ENCODE measurements at regions not wholly inside any gene's neighbourhood (a gene's known extent, or its start where the extent isn't known, plus 50 kb on each side); places are given as distances from the start of the nearest gene placed in this dataset.
"Not testable (repeated sequence)": the region's sequence is repeated elsewhere in the genome, so short reads cannot be mapped to it uniquely, and the experiment has no call there.

DNA sequence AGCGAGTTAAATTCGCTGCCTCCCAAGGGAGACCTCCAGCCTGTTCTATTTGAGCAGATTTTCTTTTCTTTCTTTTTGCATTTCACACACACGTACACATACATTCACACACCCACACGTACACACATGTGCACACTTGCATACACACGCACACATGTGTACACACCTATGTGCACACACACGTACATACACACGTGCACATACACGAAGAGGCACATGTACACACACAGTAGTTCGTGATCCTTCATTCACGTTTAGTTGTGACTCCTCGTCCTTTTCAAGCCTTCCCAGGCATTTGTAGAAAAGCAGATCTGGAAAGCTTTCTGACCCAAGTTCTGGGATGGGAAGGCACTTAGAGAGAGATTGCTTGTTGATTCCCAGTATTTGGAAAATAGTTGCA, 290.8 kb upstream of the COBL start:
- TF ChIP-seq POLR2A (IDR thresholded peaks at IDR 0.05), result no peak
- TF ChIP-seq, protein P1, sequence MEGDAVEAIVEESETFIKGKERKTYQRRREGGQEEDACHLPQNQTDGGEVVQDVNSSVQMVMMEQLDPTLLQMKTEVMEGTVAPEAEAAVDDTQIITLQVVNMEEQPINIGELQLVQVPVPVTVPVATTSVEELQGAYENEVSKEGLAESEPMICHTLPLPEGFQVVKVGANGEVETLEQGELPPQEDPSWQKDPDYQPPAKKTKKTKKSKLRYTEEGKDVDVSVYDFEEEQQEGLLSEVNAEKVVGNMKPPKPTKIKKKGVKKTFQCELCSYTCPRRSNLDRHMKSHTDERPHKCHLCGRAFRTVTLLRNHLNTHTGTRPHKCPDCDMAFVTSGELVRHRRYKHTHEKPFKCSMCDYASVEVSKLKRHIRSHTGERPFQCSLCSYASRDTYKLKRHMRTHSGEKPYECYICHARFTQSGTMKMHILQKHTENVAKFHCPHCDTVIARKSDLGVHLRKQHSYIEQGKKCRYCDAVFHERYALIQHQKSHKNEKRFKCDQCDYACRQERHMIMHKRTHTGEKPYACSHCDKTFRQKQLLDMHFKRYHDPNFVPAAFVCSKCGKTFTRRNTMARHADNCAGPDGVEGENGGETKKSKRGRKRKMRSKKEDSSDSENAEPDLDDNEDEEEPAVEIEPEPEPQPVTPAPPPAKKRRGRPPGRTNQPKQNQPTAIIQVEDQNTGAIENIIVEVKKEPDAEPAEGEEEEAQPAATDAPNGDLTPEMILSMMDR (IDR thresholded peaks at IDR 0.05), result no peak
- ATAC-seq, result no peak
- no peaks in the 10 kb centered on the region for H3K27me3 ChIP-seq
- DNase-seq, result no peak
- no peak overlapping the region for H3K27ac ChIP-seq
- H3K9me3 ChIP-seq, result no peaks in the 10 kb centered on the region
- intact Hi-C loops (cut with DNase I), result no loop called here
- WGBS, 2 donors, result 56 to 59% methylated on average over 11 of the region's 11 CpGs
- H3K4me3 ChIP-seq, result no peak overlapping the region
- no peaks in the 10 kb centered on the region for H3K4me1 ChIP-seq
- no peaks in the 10 kb centered on the region for H3K36me3 ChIP-seq (replicated peaks in 1 of 2; ENCODE audit: insufficient read depth in 1 of 2, low read depth in 2 of 2)

DNA sequence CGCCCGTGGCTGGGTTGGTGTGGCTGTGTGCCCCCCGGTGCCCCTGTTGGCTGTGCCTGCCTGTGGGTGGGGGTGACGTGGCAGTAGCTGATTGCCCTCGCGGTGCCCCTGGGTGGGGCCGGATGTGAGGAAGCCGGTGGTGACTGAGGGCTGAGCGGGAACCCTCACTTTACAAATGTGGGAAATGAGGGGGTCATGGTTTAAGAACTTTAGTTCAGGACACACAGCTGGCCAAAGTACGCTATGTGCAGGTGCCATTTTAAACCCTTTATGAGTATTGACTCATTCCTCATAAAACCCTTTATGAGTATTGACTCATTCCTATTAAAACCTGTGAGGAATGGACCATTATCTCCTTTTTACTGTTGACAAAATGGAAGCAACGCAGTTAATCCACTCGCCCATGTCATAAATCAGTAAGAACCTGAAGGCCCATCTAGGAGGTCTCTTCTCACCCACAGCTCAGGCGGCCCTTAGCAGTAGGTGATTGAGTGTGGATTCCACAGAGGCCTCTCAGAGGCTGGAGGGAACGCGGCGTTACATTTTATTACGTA, 290.1 kb upstream of the COBL start:
- 64 to 68% methylated on average over 17 of the region's 17 CpGs for WGBS, 2 donors
- H3K27ac ChIP-seq, result no peak overlapping the region
- H3K36me3 ChIP-seq (replicated peaks in 1 of 2; ENCODE audit: insufficient read depth in 1 of 2, low read depth in 2 of 2), result no peaks in the 10 kb centered on the region
- DNase-seq (no peak), ATAC-seq (no peak)
- intact Hi-C loops (cut with DNase I), result no loop called here
- H3K4me1 ChIP-seq, result no peaks in the 10 kb centered on the region
- TF ChIP-seq, protein P1 (IDR thresholded peaks at IDR 0.05), result no peak
- TF ChIP-seq POLR2A (IDR thresholded peaks at IDR 0.05), result no peak
- H3K9me3 ChIP-seq, result no peaks in the 10 kb centered on the region
- H3K27me3 ChIP-seq, result no peaks in the 10 kb centered on the region
- H3K4me3 ChIP-seq, result no peak overlapping the region

DNA sequence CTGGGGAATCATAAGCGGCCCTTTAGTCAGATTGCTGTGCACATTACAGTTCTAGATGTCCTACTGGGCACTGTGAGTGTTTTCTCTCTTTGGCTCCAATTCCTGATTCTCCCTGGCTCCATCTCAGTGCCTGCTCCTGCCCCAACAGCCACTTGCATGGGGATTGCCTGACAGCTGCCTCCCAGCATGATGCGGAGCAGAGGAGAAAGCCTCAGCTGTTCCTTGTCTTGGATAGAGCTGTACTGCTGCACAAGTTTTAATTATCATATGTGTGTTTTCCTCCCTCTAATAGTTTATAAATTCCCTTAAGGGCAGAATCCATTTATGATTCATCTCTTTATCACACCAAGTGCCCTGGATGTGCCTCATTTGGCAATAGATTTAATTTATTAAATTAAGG, 285.8 kb upstream of the COBL start:
- Histone ChIP-seq H3K4me1 (no peaks in the 10 kb centered on the region), H3K27me3 (no peaks in the 10 kb centered on the region), H3K27ac (no peak overlapping the region), H3K36me3 (replicated peaks in 1 of 2; ENCODE audit: insufficient read depth in 1 of 2, low read depth in 2 of 2) (no peaks in the 10 kb centered on the region), H3K9me3 (no peaks in the 10 kb centered on the region), H3K4me3 (no peak overlapping the region)
- no peak for TF ChIP-seq POLR2A (IDR thresholded peaks at IDR 0.05)
- TF ChIP-seq, protein P1 (IDR thresholded peaks at IDR 0.05), result no peak
- 90 to 92% methylated on average over 2 of the region's 2 CpGs for WGBS, 2 donors
- DNase-seq (no peak), ATAC-seq (no peak)
- intact Hi-C loops (cut with DNase I), result no loop called here

DNA sequence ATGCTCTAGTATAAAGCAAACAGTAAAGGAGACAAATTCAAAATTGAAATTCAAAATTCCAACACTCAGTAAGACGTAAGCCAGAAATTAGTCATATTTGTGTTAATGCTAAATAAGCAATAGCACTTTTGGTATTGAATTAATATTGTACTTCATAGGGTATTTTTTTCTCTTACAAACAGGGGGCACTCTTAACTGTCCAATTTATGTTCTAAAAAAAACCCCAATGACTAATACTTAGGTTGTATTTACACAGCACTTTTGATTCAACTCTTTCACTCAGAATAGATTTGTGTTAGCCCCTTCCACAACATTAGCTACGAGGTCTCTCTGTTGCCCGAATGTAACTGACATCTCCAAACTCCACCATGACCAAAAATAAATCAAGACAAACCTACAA, 284.9 kb upstream of the COBL start:
- no peaks in the 10 kb centered on the region for H3K9me3 ChIP-seq
- H3K36me3 ChIP-seq (replicated peaks in 1 of 2; ENCODE audit: insufficient read depth in 1 of 2, low read depth in 2 of 2), result no peaks in the 10 kb centered on the region
- no peak for ATAC-seq
- intact Hi-C loops (cut with DNase I), result no loop called here
- no peaks in the 10 kb centered on the region for H3K27me3 ChIP-seq
- no peak for TF ChIP-seq POLR2A (IDR thresholded peaks at IDR 0.05)
- TF ChIP-seq, protein P1 (IDR thresholded peaks at IDR 0.05), result no peak
- no peak overlapping the region for H3K27ac ChIP-seq
- DNase-seq, result no peak
- 59 to 60% methylated on average over 3 of the region's 3 CpGs for WGBS, 2 donors
- H3K4me3 ChIP-seq, result no peak overlapping the region
- no peaks in the 10 kb centered on the region for H3K4me1 ChIP-seq

DNA sequence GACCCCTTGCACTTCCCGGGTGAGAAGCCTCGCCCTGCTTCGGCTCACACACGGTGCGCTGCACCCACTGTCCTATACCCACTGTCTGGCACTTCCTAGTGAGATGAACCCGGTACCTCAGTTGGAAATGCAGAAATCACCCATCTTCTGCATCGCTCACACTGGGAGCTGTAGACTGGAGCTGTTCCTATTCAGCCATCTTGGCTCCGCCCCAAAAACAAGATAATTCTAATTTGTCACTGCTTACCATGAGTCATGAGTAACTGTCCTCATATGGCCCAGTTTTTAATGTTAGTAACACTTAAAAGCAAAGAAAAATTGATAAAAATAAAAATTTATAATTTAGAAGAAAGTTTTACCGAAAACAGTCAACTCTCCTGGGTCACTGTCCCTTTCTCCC, 283.3 kb upstream of the COBL start:
- DNase-seq; H3K4me1 ChIP-seq; H3K27me3 ChIP-seq; H3K36me3 ChIP-seq (replicated peaks in 1 of 2; ENCODE audit: insufficient read depth in 1 of 2, low read depth in 2 of 2); H3K27ac ChIP-seq; H3K9me3 ChIP-seq; H3K4me3 ChIP-seq; intact Hi-C loops (cut with DNase I); ATAC-seq: not testable (repeated sequence)
- WGBS, 2 donors, result 68 to 76% methylated on average over 9 of the region's 9 CpGs

All from body of pancreas (tissue), 4 donors.